PC-9 (cell line): ENCODE measurements at regions not wholly inside any gene's neighbourhood (a gene's known extent, or its start where the extent isn't known, plus 50 kb on each side); places are given as distances from the start of the nearest gene placed in this dataset.

ENCODE experiments used
- BruUV-seq: library from RNA; stranded (reverse); fragments of 400-500 nt; replicated peaks from 2 replicates; lab custom pipeline; 2021; lab: Mats Ljungman, UMichigan
- CTCF ChIA-PET: fragments of 300-600 bp; sonication (Branson Sonifier 250); formaldehyde crosslinking; loops from one replicate; lab custom pipeline; 2022; ENCODE audit warnings: antibody characterized with exemption; lab: Charles Lee
- POLR2A ChIA-PET: fragments of 300-600 bp; sonication (Branson Sonifier 250); formaldehyde crosslinking; loops from one replicate; lab custom pipeline; 2022; ENCODE audit warnings: antibody characterized with exemption; ENCODE audit not compliant: unreplicated experiment; lab: Charles Lee
- DNase-seq, 2 experiments: peaks; one replicate each; pipeline versions ENCODE4 v3.0.0 to v3.0.0-alpha.2; 2015 to 2022; ENCODE audit warnings: mixed read lengths in 1 of 2
- H2AFZ ChIP-seq: fragments of 200-600 bp; sonication (generic); 2 replicates; pipeline ENCODE4 v1.8.1; 2017; ENCODE audit warnings: antibody characterized with exemption
- H3F3A ChIP-seq: fragments of 200-600 bp; sonication (generic); 2 replicates; pipeline ENCODE4 v1.8.1; 2017; ENCODE audit warnings: antibody characterized with exemption, mild to moderate bottlenecking, low read depth; ENCODE audit not compliant: insufficient read depth
- H3K27ac ChIP-seq: fragments of 200-600 bp; sonication (generic); 2 replicates; pipeline ENCODE4 v1.6.1; 2016; ENCODE audit warnings: mixed run types
- H3K27me3 ChIP-seq: fragments of 200-600 bp; sonication (generic); 2 replicates; pipeline ENCODE4 v1.6.1; 2016; ENCODE audit warnings: low read depth, mixed run types; ENCODE audit not compliant: insufficient read depth
- H3K36me3 ChIP-seq: fragments of 200-600 bp; sonication (generic); 2 replicates; pipeline ENCODE4 v1.6.1; 2016; ENCODE audit warnings: low read depth, mixed run types
- H3K4me1 ChIP-seq: fragments of 200-600 bp; sonication (generic); replicated peaks from 2 replicates; pipeline ENCODE4 v1.6.1; 2016; ENCODE audit warnings: mixed run types; ENCODE audit not compliant: insufficient read depth
- H3K4me2 ChIP-seq: fragments of 200-600 bp; sonication (generic); 2 replicates; pipeline ENCODE4 v1.6.1; 2017; ENCODE audit warnings: mixed run types
- H3K4me3 ChIP-seq: fragments of 200-600 bp; sonication (generic); 2 replicates; pipeline ENCODE4 v1.6.1; 2016; ENCODE audit warnings: mixed run types
- H3K79me2 ChIP-seq: fragments of 200-600 bp; sonication (generic); 2 replicates; pipeline ENCODE4 v1.6.1; 2017; ENCODE audit warnings: low read depth, mixed run types
- H3K9me2 ChIP-seq: fragments of 200-600 bp; sonication (generic); 2 replicates; pipeline ENCODE4 v1.8.1; 2017; ENCODE audit warnings: mild to moderate bottlenecking; ENCODE audit not compliant: insufficient read depth
- H3K9me3 ChIP-seq: fragments of 200-600 bp; sonication (generic); 2 replicates; pipeline ENCODE4 v1.8.1; 2016; ENCODE audit warnings: low read depth; ENCODE audit not compliant: insufficient read depth
- H4K20me1 ChIP-seq: fragments of 200-600 bp; sonication (generic); 2 replicates; pipeline ENCODE4 v1.8.1; 2017; ENCODE audit not compliant: insufficient read depth
- CTCF ChIP-seq: fragments of 200-600 bp; sonication (generic); conservative IDR thresholded peaks from 2 replicates; pipeline ENCODE4 v1.6.1; 2017; ENCODE audit warnings: mixed run types, antibody characterized with exemption, mild to moderate bottlenecking, moderate library complexity
- EZH2 ChIP-seq: fragments of 200-600 bp; sonication (generic); IDR thresholded peaks from 2 replicates; pipeline ENCODE4 v1.8.0; 2017; ENCODE audit warnings: antibody characterized with exemption, low read depth
- intact Hi-C: fragments of 100-400 bp; cut with micrococcal nuclease; formaldehyde crosslinking; loops from one replicate; pipeline ENCODE4 v1.10.0; 2022; ENCODE audit not compliant: unreplicated experiment

- no peaks in the 10 kb centered on the region for H3K36me3 ChIP-seq
- no peaks in the 10 kb centered on the region for H3K9me2 ChIP-seq
- POLR2A ChIA-PET: no interaction called here
- peaks cover 16% of the 10 kb centered on the region for H3K27me3 ChIP-seq
- H3K27ac ChIP-seq: no peak overlapping the region
- H3K79me2 ChIP-seq: no peaks in the 10 kb centered on the region
- H3K4me3 ChIP-seq: no peak overlapping the region
- H3K4me1 ChIP-seq: no peaks in the 10 kb centered on the region
- H3F3A ChIP-seq: no peaks in the 10 kb centered on the region
- H3K9me3 ChIP-seq: no peaks in the 10 kb centered on the region
- TF ChIP-seq CTCF: no peak
- TF ChIP-seq EZH2: no peak
- CTCF ChIA-PET: no interaction called here
- no peak overlapping the region for H2AFZ ChIP-seq
- no peak overlapping the region for H3K4me2 ChIP-seq
- BruUV-seq: no TSS peak
- intact Hi-C loops: no loop called here
- DNase-seq: no peak
- H4K20me1 ChIP-seq: no peaks in the 10 kb centered on the region
Observed at GRCh38 chr15:96736384-96736783, 405.9 kb downstream of the NR2F2 start.

GRCh38 chr15:96737408-96737807 lies 406.9 kb downstream of the NR2F2 start:
- H3K27ac ChIP-seq: no peak overlapping the region
- POLR2A ChIA-PET: no interaction called here
- H3K4me2 ChIP-seq: no peak overlapping the region
- no peak overlapping the region for H2AFZ ChIP-seq
- H3K4me3 ChIP-seq: no peak overlapping the region
- BruUV-seq: no TSS peak
- H3K79me2 ChIP-seq: no peaks in the 10 kb centered on the region
- no peaks in the 10 kb centered on the region for H3F3A ChIP-seq
- no peaks in the 10 kb centered on the region for H3K9me2 ChIP-seq
- H4K20me1 ChIP-seq: no peaks in the 10 kb centered on the region
- no peaks in the 10 kb centered on the region for H3K4me1 ChIP-seq
- no peaks in the 10 kb centered on the region for H3K9me3 ChIP-seq
- CTCF ChIA-PET: no interaction called here
- TF ChIP-seq EZH2: no peak
- no peak for TF ChIP-seq CTCF
- no peaks in the 10 kb centered on the region for H3K36me3 ChIP-seq
- peaks cover 17% of the 10 kb centered on the region for H3K27me3 ChIP-seq
- intact Hi-C loops: no loop called here
- no peak for DNase-seq

- H3F3A ChIP-seq: no peaks in the 10 kb centered on the region
- no peaks in the 10 kb centered on the region for H3K36me3 ChIP-seq
- ChIA-PET CTCF (no interaction called here), POLR2A (no interaction called here)
- no peak overlapping the region for H3K4me2 ChIP-seq
- DNase-seq: no peak
- H4K20me1 ChIP-seq: no peaks in the 10 kb centered on the region
- intact Hi-C loops: no loop called here
- H3K9me2 ChIP-seq: no peaks in the 10 kb centered on the region
- peaks cover 8% of the 10 kb centered on the region; the same call in 1 of the 2 replicates for H3K27me3 ChIP-seq
- BruUV-seq: no TSS peak
- no peaks in the 10 kb centered on the region for H3K4me1 ChIP-seq
- no peak overlapping the region for H3K4me3 ChIP-seq
- no peak overlapping the region for H3K27ac ChIP-seq
- no peaks in the 10 kb centered on the region for H3K79me2 ChIP-seq
- H2AFZ ChIP-seq: no peak overlapping the region
- no peaks in the 10 kb centered on the region for H3K9me3 ChIP-seq
- TF ChIP-seq EZH2 (no peak), CTCF (no peak)
Observed at GRCh38 chr15:96746665-96747064, 416.2 kb downstream of the NR2F2 start.
